ENCODE measurements at regions not wholly inside any gene's neighbourhood (a gene's known extent, or its start where the extent isn't known, plus 50 kb on each side); places are given as distances from the start of the nearest gene placed in this dataset.

DNA sequence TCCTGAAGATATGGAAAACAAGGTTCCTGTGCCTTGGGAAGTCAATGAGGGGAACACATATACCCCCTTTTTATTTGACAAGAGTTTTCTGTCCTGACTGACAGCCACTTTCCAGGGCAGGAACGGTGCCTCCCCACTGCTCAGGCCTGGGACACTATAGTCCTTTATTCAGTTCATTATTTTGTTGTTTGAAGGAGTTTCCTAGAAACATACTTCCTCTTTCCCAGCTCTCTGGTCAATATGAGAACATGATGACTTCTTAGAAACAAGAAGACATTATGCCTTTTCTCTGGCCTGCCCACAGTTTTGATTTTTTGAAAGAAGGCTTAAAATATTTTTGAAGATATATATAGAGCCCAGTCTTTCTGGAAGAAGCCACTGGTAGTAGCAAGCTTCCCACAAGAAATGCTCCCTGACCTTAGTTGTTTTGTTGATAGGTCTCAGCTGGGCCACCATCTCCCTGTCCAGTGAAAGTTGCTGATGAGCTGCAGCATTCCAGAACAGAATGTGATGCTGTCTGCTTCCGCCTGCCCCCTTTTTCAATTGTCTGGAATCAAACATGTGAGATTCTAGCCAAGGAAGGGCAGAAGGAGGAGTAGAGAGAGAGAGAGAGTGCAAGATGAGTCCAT lies 122.7 kb upstream of the ADRA1D start:
- TF ChIP-seq, protein P1, sequence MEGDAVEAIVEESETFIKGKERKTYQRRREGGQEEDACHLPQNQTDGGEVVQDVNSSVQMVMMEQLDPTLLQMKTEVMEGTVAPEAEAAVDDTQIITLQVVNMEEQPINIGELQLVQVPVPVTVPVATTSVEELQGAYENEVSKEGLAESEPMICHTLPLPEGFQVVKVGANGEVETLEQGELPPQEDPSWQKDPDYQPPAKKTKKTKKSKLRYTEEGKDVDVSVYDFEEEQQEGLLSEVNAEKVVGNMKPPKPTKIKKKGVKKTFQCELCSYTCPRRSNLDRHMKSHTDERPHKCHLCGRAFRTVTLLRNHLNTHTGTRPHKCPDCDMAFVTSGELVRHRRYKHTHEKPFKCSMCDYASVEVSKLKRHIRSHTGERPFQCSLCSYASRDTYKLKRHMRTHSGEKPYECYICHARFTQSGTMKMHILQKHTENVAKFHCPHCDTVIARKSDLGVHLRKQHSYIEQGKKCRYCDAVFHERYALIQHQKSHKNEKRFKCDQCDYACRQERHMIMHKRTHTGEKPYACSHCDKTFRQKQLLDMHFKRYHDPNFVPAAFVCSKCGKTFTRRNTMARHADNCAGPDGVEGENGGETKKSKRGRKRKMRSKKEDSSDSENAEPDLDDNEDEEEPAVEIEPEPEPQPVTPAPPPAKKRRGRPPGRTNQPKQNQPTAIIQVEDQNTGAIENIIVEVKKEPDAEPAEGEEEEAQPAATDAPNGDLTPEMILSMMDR (IDR thresholded peaks at IDR 0.05; ENCODE audit: poor library complexity, severe bottlenecking) = no peak
- TF ChIP-seq SMC3 (conservative IDR thresholded peaks at IDR 0.05; ENCODE audit: poor library complexity) (no peak), EZH2 (IDR thresholded peaks at IDR 0.05; ENCODE audit: borderline replicate concordance, insufficient read depth, low read length, poor library complexity, severe bottlenecking) (no peak), EP300 (conservative IDR thresholded peaks at IDR 0.05; ENCODE audit: poor library complexity, severe bottlenecking) (no peak), POLR2AphosphoS5 (IDR thresholded peaks at IDR 0.05) (no peak), RAD21 (conservative IDR thresholded peaks at IDR 0.05) (no peak), TAF1 (IDR thresholded peaks at IDR 0.05; ENCODE audit: low read depth) (no peak), MXI1 (conservative IDR thresholded peaks at IDR 0.05; ENCODE audit: poor library complexity, severe bottlenecking) (no peak)
- TF ChIP-seq, protein P2, sequence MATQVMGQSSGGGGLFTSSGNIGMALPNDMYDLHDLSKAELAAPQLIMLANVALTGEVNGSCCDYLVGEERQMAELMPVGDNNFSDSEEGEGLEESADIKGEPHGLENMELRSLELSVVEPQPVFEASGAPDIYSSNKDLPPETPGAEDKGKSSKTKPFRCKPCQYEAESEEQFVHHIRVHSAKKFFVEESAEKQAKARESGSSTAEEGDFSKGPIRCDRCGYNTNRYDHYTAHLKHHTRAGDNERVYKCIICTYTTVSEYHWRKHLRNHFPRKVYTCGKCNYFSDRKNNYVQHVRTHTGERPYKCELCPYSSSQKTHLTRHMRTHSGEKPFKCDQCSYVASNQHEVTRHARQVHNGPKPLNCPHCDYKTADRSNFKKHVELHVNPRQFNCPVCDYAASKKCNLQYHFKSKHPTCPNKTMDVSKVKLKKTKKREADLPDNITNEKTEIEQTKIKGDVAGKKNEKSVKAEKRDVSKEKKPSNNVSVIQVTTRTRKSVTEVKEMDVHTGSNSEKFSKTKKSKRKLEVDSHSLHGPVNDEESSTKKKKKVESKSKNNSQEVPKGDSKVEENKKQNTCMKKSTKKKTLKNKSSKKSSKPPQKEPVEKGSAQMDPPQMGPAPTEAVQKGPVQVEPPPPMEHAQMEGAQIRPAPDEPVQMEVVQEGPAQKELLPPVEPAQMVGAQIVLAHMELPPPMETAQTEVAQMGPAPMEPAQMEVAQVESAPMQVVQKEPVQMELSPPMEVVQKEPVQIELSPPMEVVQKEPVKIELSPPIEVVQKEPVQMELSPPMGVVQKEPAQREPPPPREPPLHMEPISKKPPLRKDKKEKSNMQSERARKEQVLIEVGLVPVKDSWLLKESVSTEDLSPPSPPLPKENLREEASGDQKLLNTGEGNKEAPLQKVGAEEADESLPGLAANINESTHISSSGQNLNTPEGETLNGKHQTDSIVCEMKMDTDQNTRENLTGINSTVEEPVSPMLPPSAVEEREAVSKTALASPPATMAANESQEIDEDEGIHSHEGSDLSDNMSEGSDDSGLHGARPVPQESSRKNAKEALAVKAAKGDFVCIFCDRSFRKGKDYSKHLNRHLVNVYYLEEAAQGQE (IDR thresholded peaks at IDR 0.05; ENCODE audit: borderline replicate concordance) = no peak
